Posterior cingulate gyrus (tissue), 11 donors: ENCODE measurements at regions not wholly inside any gene's neighbourhood (a gene's known extent, or its start where the extent isn't known, plus 50 kb on each side); places are given as distances from the start of the nearest gene placed in this dataset.
"Not testable (repeated sequence)": the region's sequence is repeated elsewhere in the genome, so short reads cannot be mapped to it uniquely, and the experiment has no call there.

Experiments used
- DNase-seq, 10 donors: peaks; one replicate each; pipeline versions ENCODE4 v3.0.0 to v3.0.0-alpha.2; 2020 to 2021; ENCODE audit warnings: mixed read lengths in 3 of 10
- intact Hi-C: fragments of 100-400 bp; cut with DNase I; formaldehyde crosslinking; loops from one replicate; pipeline ENCODE4 v1.15.1; 2023

- no peak for DNase-seq
- intact Hi-C loops, result no loop called here
Measured at GRCh38 chr5:117414926-117415325, 840.3 kb upstream of the SEMA6A start.

DNA sequence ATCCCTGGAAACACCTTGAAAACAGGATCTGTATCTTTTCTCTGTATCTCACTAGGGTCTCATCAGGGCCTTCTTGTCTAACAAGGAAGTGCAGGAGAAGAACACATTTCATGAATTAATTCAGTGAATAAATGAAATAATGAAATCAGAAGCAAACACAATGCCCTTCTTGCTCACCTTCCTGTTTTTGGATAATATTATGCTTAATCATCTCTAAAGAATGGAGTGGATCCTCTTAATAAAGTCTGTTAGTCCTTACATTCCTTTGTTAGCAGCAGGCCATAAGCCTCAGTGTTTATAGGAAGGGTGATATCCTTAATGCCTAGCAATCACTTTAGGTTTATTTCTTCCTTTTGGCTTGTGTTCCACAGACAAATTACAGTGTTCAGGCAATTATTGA, 837.1 kb upstream of the SEMA6A start:
- DNase-seq, result no peak
- intact Hi-C loops, result no loop called here

GRCh38 chr5:117405197-117405596, 830.6 kb upstream of the SEMA6A start:
- DNase-seq, result no peak
- intact Hi-C loops, result no loop called here

DNA sequence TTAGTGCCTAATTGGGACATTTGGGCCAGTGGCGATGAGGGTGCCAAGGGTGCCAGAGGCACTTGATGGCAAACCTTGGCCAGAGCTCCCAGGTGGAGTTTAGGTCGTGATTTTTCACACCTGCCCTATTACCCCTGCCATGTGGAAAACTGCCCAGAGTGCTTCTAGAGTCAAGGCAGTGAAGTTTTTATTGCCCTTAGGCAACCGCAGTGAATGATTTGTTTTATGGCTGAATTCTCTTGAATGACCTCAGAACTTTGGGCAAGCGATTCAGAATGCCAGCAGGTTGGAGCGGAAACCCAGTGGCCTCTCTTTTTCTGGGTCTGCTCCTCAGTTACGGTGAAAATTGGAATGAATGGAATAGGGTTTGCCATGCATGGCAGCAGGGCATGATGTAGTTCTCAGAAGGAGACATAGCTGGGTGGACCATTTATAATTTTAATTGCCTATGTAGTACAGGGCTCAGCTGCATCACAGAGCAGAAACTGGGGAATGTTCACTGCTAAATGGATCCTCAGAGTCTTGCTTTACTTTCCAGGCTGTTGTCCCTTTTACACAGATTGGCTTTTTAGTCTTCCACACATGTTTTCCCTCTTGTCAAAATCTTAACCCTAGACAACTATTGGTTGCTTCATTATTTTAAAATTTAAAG, 820.0 kb upstream of the SEMA6A start:
- DNase-seq, result peak in 1 of 10 donors; percentile 57
- intact Hi-C loops, result no loop called here

- intact Hi-C loops, result no loop called here
- no peak for DNase-seq
Measured at GRCh38 chr5:117393125-117393524, 818.5 kb upstream of the SEMA6A start.

GRCh38 chr5:117380316-117380715, 805.7 kb upstream of the SEMA6A start:
- no peak for DNase-seq
- intact Hi-C loops, result no loop called here

- DNase-seq, result no peak
- intact Hi-C loops, result no loop called here
Measured at GRCh38 chr5:117379521-117379920, 804.9 kb upstream of the SEMA6A start.

DNA sequence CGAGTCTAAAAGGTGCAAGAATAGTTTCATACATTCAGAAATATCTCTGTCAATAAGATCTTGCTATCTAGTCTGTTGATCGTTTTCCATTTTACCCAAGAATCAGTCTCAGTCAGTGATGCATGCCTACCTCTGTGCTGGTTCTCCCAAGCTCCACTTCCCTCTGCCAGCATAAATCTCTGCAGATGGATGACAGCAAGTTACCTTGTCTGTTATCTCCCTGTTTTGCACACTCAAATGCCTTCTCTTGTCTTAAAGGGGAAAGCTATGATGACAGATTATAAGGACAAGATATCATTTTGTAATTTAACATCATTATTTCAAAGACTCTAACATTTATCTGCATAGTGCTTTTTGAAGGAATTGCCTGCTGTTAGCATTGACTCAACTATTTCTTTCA, 802.1 kb upstream of the SEMA6A start:
- intact Hi-C loops, result no loop called here

GRCh38 chr5:117359895-117360294, 785.3 kb upstream of the SEMA6A start:
- DNase-seq, result no peak
- intact Hi-C loops, result no loop called here

More for the DNA sequence above, 802.1 kb upstream of the SEMA6A start:
- DNase-seq, result no peak

GRCh38 chr5:117357886-117358285, 783.3 kb upstream of the SEMA6A start:
- DNase-seq, result no peak
- intact Hi-C loops, result no loop called here

GRCh38 chr5:117347280-117347679, 772.7 kb upstream of the SEMA6A start:
- no peak for DNase-seq
- intact Hi-C loops, result no loop called here

GRCh38 chr5:117343726-117344125, 769.1 kb upstream of the SEMA6A start:
- intact Hi-C loops, result not testable (repeated sequence)
- DNase-seq, result peak in 1 of 10 donors; percentile 20

GRCh38 chr5:117337064-117337749, 762.6 kb upstream of the SEMA6A start:
- intact Hi-C loops, result no loop called here
- DNase-seq, result no peak

- intact Hi-C loops, result no loop called here
- no peak for DNase-seq
Measured at GRCh38 chr5:117336208-117336607, 761.6 kb upstream of the SEMA6A start.

GRCh38 chr5:117333011-117333410, 758.4 kb upstream of the SEMA6A start:
- intact Hi-C loops, result no loop called here
- no peak for DNase-seq

DNA sequence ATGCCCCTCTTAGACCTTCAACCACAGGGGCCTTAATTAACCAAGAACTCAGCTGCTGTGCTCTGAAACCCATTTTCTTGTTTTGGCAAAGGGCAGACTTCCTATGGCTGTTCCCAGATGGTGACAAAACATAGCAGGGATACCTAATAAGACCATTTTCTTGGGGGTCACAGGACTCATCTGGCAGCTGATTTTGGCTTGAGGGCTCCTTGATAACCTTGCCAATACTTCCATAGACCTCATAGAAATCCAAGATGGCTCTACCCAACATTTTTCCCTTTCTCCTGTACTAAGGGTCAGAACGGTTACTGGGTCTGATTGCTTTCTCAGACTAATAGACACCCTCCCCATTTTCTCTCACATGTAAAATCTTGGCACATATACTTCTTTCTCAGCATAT, 757.7 kb upstream of the SEMA6A start:
- DNase-seq, result no peak
- intact Hi-C loops, result no loop called here

- intact Hi-C loops, result no loop called here
- no peak for DNase-seq
Measured at GRCh38 chr5:117327511-117327910, 752.9 kb upstream of the SEMA6A start.

DNA sequence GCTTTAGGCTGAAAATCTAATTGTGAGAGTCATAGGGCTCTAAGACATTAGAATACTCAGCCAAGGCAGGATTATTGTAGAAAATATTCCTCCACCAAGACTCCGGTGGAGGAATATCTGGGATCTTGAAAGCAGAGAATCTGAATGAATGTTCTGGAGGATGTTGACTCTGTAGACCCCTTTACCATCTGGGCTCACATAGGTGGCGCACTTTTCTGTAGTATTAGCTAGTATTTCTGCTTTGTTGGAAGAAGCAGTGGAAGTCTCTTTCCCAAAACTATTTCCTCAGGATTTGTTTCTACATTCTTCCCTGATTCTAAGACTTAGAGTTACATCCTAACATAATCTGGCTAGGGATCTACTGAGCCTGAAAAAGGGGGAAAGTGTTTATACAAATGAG, 752.4 kb upstream of the SEMA6A start:
- no peak for DNase-seq
- intact Hi-C loops, result no loop called here

- intact Hi-C loops, result no loop called here
- no peak for DNase-seq
Measured at GRCh38 chr5:117318528-117318927, 743.9 kb upstream of the SEMA6A start.

GRCh38 chr5:117315170-117315569, 740.5 kb upstream of the SEMA6A start:
- intact Hi-C loops, result no loop called here
- DNase-seq, result no peak

GRCh38 chr5:117304512-117305107, 730.0 kb upstream of the SEMA6A start:
- intact Hi-C loops, result not testable (repeated sequence)
- peak in 2 of 10 donors; percentile 55 to 71 for DNase-seq

DNA sequence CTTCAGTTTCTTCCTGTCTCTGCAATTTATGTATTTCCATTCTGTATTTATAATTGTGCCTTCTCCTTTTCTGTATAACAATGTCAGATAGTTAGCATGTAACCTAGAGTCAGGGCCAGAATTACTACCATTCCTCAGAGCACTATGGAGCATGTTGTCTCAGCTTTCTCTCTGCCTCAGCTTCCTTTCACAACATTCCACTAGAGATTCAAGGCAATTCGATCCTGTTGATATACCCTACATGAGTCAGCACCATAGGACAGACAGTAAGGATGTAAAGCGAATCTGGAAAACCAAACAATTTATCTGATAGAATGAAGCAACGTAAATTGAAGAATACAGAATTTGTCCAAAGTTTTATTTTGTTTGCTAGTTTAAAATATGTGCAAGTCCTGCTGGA, 728.3 kb upstream of the SEMA6A start:
- DNase-seq, result no peak
- intact Hi-C loops, result no loop called here
